ENCODE measurements at regions not wholly inside any gene's neighbourhood (a gene's known extent, or its start where the extent isn't known, plus 50 kb on each side); places are given as distances from the start of the nearest gene placed in this dataset.

GRCh38 chr18:2169656-2170055, 401.6 kb downstream of the METTL4 start:
- H3K9me3 ChIP-seq: no peaks in the 10 kb centered on the region
- H3K27ac ChIP-seq: no peak overlapping the region
- intact Hi-C loops (cut with DNase I): no loop called here
- TF ChIP-seq CTCF (IDR thresholded peaks at IDR 0.05): no peak
- DNase-seq: no peak
- H3K4me3 ChIP-seq: no peak overlapping the region
- no peaks in the 10 kb centered on the region for H3K27me3 ChIP-seq (ENCODE audit: low read depth)
- ATAC-seq: no peak
- no peaks in the 10 kb centered on the region for H3K4me1 ChIP-seq
- no peaks in the 10 kb centered on the region for H3K36me3 ChIP-seq

GRCh38 chr18:2171840-2172625, 399.3 kb downstream of the METTL4 start:
- DNase-seq (no peak), ATAC-seq (no peak)
- intact Hi-C loops (cut with DNase I): no loop called here
- Histone ChIP-seq H3K9me3 (no peaks in the 10 kb centered on the region), H3K36me3 (no peaks in the 10 kb centered on the region), H3K27me3 (ENCODE audit: low read depth) (no peaks in the 10 kb centered on the region), H3K4me1 (no peaks in the 10 kb centered on the region), H3K4me3 (no peak overlapping the region), H3K27ac (no peak overlapping the region)
- no peak for TF ChIP-seq CTCF (IDR thresholded peaks at IDR 0.05)

GRCh38 chr18:2172881-2173280, 398.4 kb downstream of the METTL4 start:
- Histone ChIP-seq H3K9me3 (no peaks in the 10 kb centered on the region), H3K27ac (no peak overlapping the region), H3K27me3 (ENCODE audit: low read depth) (no peaks in the 10 kb centered on the region), H3K36me3 (no peaks in the 10 kb centered on the region), H3K4me1 (no peaks in the 10 kb centered on the region), H3K4me3 (no peak overlapping the region)
- no peak for ATAC-seq
- DNase-seq: no peak
- intact Hi-C loops (cut with DNase I): no loop called here
- no peak for TF ChIP-seq CTCF (IDR thresholded peaks at IDR 0.05)

GRCh38 chr18:2173486-2173885, 397.8 kb downstream of the METTL4 start:
- DNase-seq: no peak
- Histone ChIP-seq H3K9me3 (no peaks in the 10 kb centered on the region), H3K27me3 (ENCODE audit: low read depth) (no peaks in the 10 kb centered on the region), H3K27ac (no peak overlapping the region), H3K4me3 (no peak overlapping the region), H3K36me3 (no peaks in the 10 kb centered on the region), H3K4me1 (no peaks in the 10 kb centered on the region)
- intact Hi-C loops (cut with DNase I): no loop called here
- no peak for ATAC-seq
- TF ChIP-seq CTCF (IDR thresholded peaks at IDR 0.05): no peak

GRCh38 chr18:2178036-2178435, 393.3 kb downstream of the METTL4 start:
- no peak overlapping the region for H3K27ac ChIP-seq
- no peaks in the 10 kb centered on the region for H3K9me3 ChIP-seq
- no peak overlapping the region for H3K4me3 ChIP-seq
- no peak for ATAC-seq
- intact Hi-C loops (cut with DNase I): no loop called here
- DNase-seq: no peak
- no peaks in the 10 kb centered on the region for H3K4me1 ChIP-seq
- H3K36me3 ChIP-seq: no peaks in the 10 kb centered on the region
- no peak for TF ChIP-seq CTCF (IDR thresholded peaks at IDR 0.05)
- H3K27me3 ChIP-seq (ENCODE audit: low read depth): no peaks in the 10 kb centered on the region
